ENCODE measurements at regions not wholly inside any gene's neighbourhood (a gene's known extent, or its start where the extent isn't known, plus 50 kb on each side); places are given as distances from the start of the nearest gene placed in this dataset.
"Not testable (repeated sequence)": the region's sequence is repeated elsewhere in the genome, so short reads cannot be mapped to it uniquely, and the experiment has no call there.

- Histone ChIP-seq H3K9ac (no peak overlapping the region), H3K4me1 (ENCODE audit: control insufficient read depth in 1 of 2, insufficient read depth in 2 of 2, low read depth in 1 of 2, low read length in 1 of 2) (no peaks in the 10 kb centered on the region; a peak in 1 of 4 replicates), H3K9me2 (no peaks in the 10 kb centered on the region), H3K79me2 (ENCODE audit: insufficient read depth) (no peaks in the 10 kb centered on the region), H3K36me3 (replicated peaks in 1 of 2; ENCODE audit: control insufficient read depth in 1 of 2, insufficient read depth in 2 of 2, low read length in 1 of 2) (no peaks in the 10 kb centered on the region), H3K4me3 (ENCODE audit: low read depth in 2 of 2, low read length in 1 of 2) (no peak overlapping the region), H3K9me3 (peaks cover 3% of the 10 kb centered on the region; the same call in 1 of the 2 replicates), H4K20me1 (ENCODE audit: insufficient read depth) (no peaks in the 10 kb centered on the region), H3K27me3 (ENCODE audit: insufficient read depth) (no peaks in the 10 kb centered on the region), H3K4me2 (no peak overlapping the region), H3F3A (replicated peaks; ENCODE audit: insufficient read depth) (no peaks in the 10 kb centered on the region), H3K27ac (ENCODE audit: low read depth in 2 of 2, low read length in 1 of 2) (no peak overlapping the region), H2AFZ (ENCODE audit: low read depth) (no peak overlapping the region)
- ChIA-PET CTCF (no interaction called here), POLR2A (no interaction called here)
- DNase-seq: no peak
- TF ChIP-seq SIN3A (IDR thresholded peaks at IDR 0.05; ENCODE audit: borderline replicate concordance, low read depth, low read length) (no peak), EP300 (IDR thresholded peaks at IDR 0.05; ENCODE audit: borderline replicate concordance in 1 of 2, low read depth in 1 of 2, low read length in 1 of 2) (no peak), ELF1 (IDR thresholded peaks at IDR 0.05) (no peak), PBX3 (IDR thresholded peaks at IDR 0.05) (no peak), NFIC (IDR thresholded peaks at IDR 0.05; ENCODE audit: borderline replicate concordance) (no peak), NRF1 (IDR thresholded peaks at IDR 0.05; ENCODE audit: low read depth, low read length) (no peak), USF2 (IDR thresholded peaks at IDR 0.05; ENCODE audit: borderline replicate concordance, low read depth, low read length) (no peak), MAX (IDR thresholded peaks at IDR 0.05; ENCODE audit: low read depth) (no peak), TEAD4 (IDR thresholded peaks at IDR 0.05; ENCODE audit: borderline replicate concordance, insufficient read depth) (no peak)
- WGBS (ENCODE audit: low lambda C conversion rate): 0% methylated on average over 1 of the region's 1 CpG
Observed at GRCh38 chr2:35496022-35496421, 859.6 kb upstream of the CRIM1 start.

GRCh38 chr2:35495182-35495581 is 860.4 kb upstream of the CRIM1 start:
- Histone ChIP-seq H3K4me3 (ENCODE audit: low read depth in 2 of 2, low read length in 1 of 2) (no peak overlapping the region), H3K36me3 (replicated peaks in 1 of 2; ENCODE audit: control insufficient read depth in 1 of 2, insufficient read depth in 2 of 2, low read length in 1 of 2) (no peaks in the 10 kb centered on the region), H2AFZ (ENCODE audit: low read depth) (no peak overlapping the region), H3K27ac (ENCODE audit: low read depth in 2 of 2, low read length in 1 of 2) (no peak overlapping the region), H3K79me2 (ENCODE audit: insufficient read depth) (no peaks in the 10 kb centered on the region), H3K4me2 (no peak overlapping the region), H4K20me1 (ENCODE audit: insufficient read depth) (no peaks in the 10 kb centered on the region), H3F3A (replicated peaks; ENCODE audit: insufficient read depth) (no peaks in the 10 kb centered on the region), H3K27me3 (ENCODE audit: insufficient read depth) (no peaks in the 10 kb centered on the region), H3K9me2 (no peaks in the 10 kb centered on the region), H3K9ac (no peak overlapping the region), H3K9me3 (peaks cover 3% of the 10 kb centered on the region; the same call in 1 of the 2 replicates), H3K4me1 (ENCODE audit: control insufficient read depth in 1 of 2, insufficient read depth in 2 of 2, low read depth in 1 of 2, low read length in 1 of 2) (no peaks in the 10 kb centered on the region; a peak in 1 of 4 replicates)
- ChIA-PET CTCF (no interaction called here), POLR2A (no interaction called here)
- no peak for DNase-seq
- TF ChIP-seq NRF1 (IDR thresholded peaks at IDR 0.05; ENCODE audit: low read depth, low read length) (no peak), ZBTB33 (IDR thresholded peaks at IDR 0.05; ENCODE audit: borderline replicate concordance, low read depth) (no peak), MEF2A (IDR thresholded peaks at IDR 0.05; ENCODE audit: borderline replicate concordance, low read depth) (no peak)

GRCh38 chr2:35478121-35478520 is 877.5 kb upstream of the CRIM1 start:
- H3K9me2 ChIP-seq; H3F3A ChIP-seq (replicated peaks; ENCODE audit: insufficient read depth); H3K9ac ChIP-seq; CTCF ChIA-PET; POLR2A ChIA-PET; H2AFZ ChIP-seq (ENCODE audit: low read depth); DNase-seq; H3K4me2 ChIP-seq; H3K79me2 ChIP-seq (ENCODE audit: insufficient read depth); H3K9me3 ChIP-seq; H3K4me3 ChIP-seq (ENCODE audit: low read depth in 2 of 2, low read length in 1 of 2); H3K27ac ChIP-seq (ENCODE audit: low read depth in 2 of 2, low read length in 1 of 2); H3K27me3 ChIP-seq (ENCODE audit: insufficient read depth); H4K20me1 ChIP-seq (ENCODE audit: insufficient read depth); H3K36me3 ChIP-seq (replicated peaks in 1 of 2; ENCODE audit: control insufficient read depth in 1 of 2, insufficient read depth in 2 of 2, low read length in 1 of 2); H3K4me1 ChIP-seq (ENCODE audit: control insufficient read depth in 1 of 2, insufficient read depth in 2 of 2, low read depth in 1 of 2, low read length in 1 of 2): not testable (repeated sequence)
- WGBS (ENCODE audit: low lambda C conversion rate): 8% methylated on average over 2 of the region's 2 CpGs

All from SK-N-SH (cell line).